Mesothelial cell of epicardium (in vitro differentiated cells): ENCODE measurements at regions not wholly inside any gene's neighbourhood (a gene's known extent, or its start where the extent isn't known, plus 50 kb on each side); places are given as distances from the start of the nearest gene placed in this dataset.

Experiments
- DNase-seq, 2 experiments: peaks; one replicate each; pipeline ENCODE4 v3.0.0; 2021; ENCODE audit warnings: low spot score in 2 of 2; ENCODE audit not compliant: unreplicated experiment in 2 of 2
- H3K27ac Mint-ChIP-seq: 2 replicates; pipeline ENCODE4 v1.8.0; 2021; ENCODE audit warnings: mixed read lengths
- H3K27me3 Mint-ChIP-seq: 2 replicates; pipeline ENCODE4 v1.8.0; 2021; ENCODE audit warnings: low read depth, mixed read lengths
- H3K36me3 Mint-ChIP-seq: 2 replicates; pipeline ENCODE4 v1.8.0; 2021; ENCODE audit warnings: mixed read lengths
- H3K4me1 Mint-ChIP-seq: 2 replicates; pipeline ENCODE4 v1.8.0; 2021; ENCODE audit warnings: mixed read lengths
- H3K4me3 Mint-ChIP-seq: 2 replicates; pipeline ENCODE4 v1.8.0; 2021; ENCODE audit warnings: mild to moderate bottlenecking, moderate library complexity, mixed read lengths
- H3K9me3 Mint-ChIP-seq: 2 replicates; pipeline ENCODE4 v1.8.0; 2021; ENCODE audit warnings: mixed read lengths
- CTCF ChIP-seq: fragments of 200-600 bp; sonication (generic); IDR thresholded peaks from one replicate; pipeline ENCODE4 v1.5.0; 2021; ENCODE audit warnings: antibody characterized with exemption; ENCODE audit not compliant: unreplicated experiment

- no peak overlapping the region for H3K4me3 Mint-ChIP-seq
- DNase-seq, result no peak
- H3K4me1 Mint-ChIP-seq, result peaks cover 7% of the 10 kb centered on the region
- no peaks in the 10 kb centered on the region for H3K9me3 Mint-ChIP-seq
- no peaks in the 10 kb centered on the region for H3K36me3 Mint-ChIP-seq
- no peak overlapping the region for H3K27ac Mint-ChIP-seq
- H3K27me3 Mint-ChIP-seq, result peaks cover 13% of the 10 kb centered on the region
- no peak for TF ChIP-seq CTCF
Observed at GRCh38 chr6:1187293-1188131, 124.4 kb upstream of the FOXQ1 start.

- no peak overlapping the region for H3K27ac Mint-ChIP-seq
- H3K9me3 Mint-ChIP-seq, result no peaks in the 10 kb centered on the region
- H3K36me3 Mint-ChIP-seq, result no peaks in the 10 kb centered on the region
- no peak for DNase-seq
- peaks cover 27% of the 10 kb centered on the region for H3K27me3 Mint-ChIP-seq
- H3K4me3 Mint-ChIP-seq, result no peak overlapping the region
- H3K4me1 Mint-ChIP-seq, result peaks cover 4% of the 10 kb centered on the region
- TF ChIP-seq CTCF, result no peak
Observed at GRCh38 chr6:1184318-1184717, 127.6 kb upstream of the FOXQ1 start.

DNA sequence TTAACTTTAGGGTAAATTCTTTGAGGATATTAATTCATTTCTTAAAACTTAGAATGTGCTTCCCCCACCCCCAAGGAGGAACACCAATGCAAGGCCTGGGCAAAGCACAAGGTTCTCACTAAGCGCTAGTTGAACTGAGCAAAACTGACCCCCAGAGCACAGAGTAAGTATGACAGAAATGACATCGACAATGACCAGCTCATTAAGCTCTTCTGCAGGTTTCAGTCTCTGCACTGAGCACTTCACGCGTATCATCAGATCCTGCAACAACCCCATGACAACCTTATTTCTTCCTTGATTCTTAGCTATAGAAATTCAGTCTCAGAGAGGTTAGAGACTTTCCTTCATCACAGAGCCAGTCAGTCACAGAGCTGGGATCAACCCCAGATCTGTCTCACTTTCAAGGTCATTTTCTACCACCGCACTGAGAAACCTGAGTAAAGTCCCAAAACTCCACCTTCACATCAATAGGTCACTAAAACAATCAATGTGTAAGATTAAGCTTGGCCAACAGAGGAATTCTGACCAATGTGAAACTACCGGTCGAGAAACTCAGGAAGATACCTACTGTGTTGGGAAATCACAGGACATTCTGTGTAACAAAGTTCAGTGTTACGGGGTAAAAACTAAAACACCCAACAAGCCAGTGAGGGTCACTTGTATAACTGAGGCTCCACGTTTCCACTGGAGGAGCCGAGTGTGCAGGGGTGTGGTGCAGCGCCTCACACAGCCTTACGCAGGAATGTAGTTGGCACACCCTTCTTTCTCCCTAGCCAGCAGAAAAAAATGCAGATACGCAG is 129.0 kb upstream of the FOXQ1 start:
- Mint-ChIP-seq H3K27me3 (peaks cover 34% of the 10 kb centered on the region), H3K9me3 (no peaks in the 10 kb centered on the region), H3K4me3 (no peak overlapping the region), H3K4me1 (peaks cover 4% of the 10 kb centered on the region), H3K36me3 (no peaks in the 10 kb centered on the region), H3K27ac (no peak overlapping the region)
- no peak for DNase-seq
- no peak for TF ChIP-seq CTCF

GRCh38 chr6:1181939-1182605 is 129.8 kb upstream of the FOXQ1 start:
- no peak for TF ChIP-seq CTCF
- Mint-ChIP-seq H3K36me3 (no peaks in the 10 kb centered on the region), H3K27ac (no peak overlapping the region), H3K4me3 (no peak overlapping the region), H3K27me3 (peaks cover 34% of the 10 kb centered on the region), H3K4me1 (peaks cover 4% of the 10 kb centered on the region), H3K9me3 (no peaks in the 10 kb centered on the region)
- no peak for DNase-seq

- H3K36me3 Mint-ChIP-seq, result no peaks in the 10 kb centered on the region
- DNase-seq, result no peak
- no peaks in the 10 kb centered on the region for H3K9me3 Mint-ChIP-seq
- no peak overlapping the region for H3K4me3 Mint-ChIP-seq
- peaks cover 4% of the 10 kb centered on the region for H3K4me1 Mint-ChIP-seq
- H3K27me3 Mint-ChIP-seq, result peaks cover 32% of the 10 kb centered on the region
- H3K27ac Mint-ChIP-seq, result no peak overlapping the region
- no peak for TF ChIP-seq CTCF
Observed at GRCh38 chr6:1179571-1180459, 132.1 kb upstream of the FOXQ1 start.
